ENCODE measurements at regions not wholly inside any gene's neighbourhood (a gene's known extent, or its start where the extent isn't known, plus 50 kb on each side); places are given as distances from the start of the nearest gene placed in this dataset.

GRCh38 chr10:9188022-9188810 is 1133.7 kb downstream of the GATA3 start:
- no peak for TF ChIP-seq POLR2A (IDR thresholded peaks at IDR 0.05)
- TF ChIP-seq, protein P1, sequence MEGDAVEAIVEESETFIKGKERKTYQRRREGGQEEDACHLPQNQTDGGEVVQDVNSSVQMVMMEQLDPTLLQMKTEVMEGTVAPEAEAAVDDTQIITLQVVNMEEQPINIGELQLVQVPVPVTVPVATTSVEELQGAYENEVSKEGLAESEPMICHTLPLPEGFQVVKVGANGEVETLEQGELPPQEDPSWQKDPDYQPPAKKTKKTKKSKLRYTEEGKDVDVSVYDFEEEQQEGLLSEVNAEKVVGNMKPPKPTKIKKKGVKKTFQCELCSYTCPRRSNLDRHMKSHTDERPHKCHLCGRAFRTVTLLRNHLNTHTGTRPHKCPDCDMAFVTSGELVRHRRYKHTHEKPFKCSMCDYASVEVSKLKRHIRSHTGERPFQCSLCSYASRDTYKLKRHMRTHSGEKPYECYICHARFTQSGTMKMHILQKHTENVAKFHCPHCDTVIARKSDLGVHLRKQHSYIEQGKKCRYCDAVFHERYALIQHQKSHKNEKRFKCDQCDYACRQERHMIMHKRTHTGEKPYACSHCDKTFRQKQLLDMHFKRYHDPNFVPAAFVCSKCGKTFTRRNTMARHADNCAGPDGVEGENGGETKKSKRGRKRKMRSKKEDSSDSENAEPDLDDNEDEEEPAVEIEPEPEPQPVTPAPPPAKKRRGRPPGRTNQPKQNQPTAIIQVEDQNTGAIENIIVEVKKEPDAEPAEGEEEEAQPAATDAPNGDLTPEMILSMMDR (IDR thresholded peaks at IDR 0.05): no peak
- no peak for TF ChIP-seq EP300 (IDR thresholded peaks at IDR 0.05)
